ENCODE measurements at regions not wholly inside any gene's neighbourhood (a gene's known extent, or its start where the extent isn't known, plus 50 kb on each side); places are given as distances from the start of the nearest gene placed in this dataset.

DNA sequence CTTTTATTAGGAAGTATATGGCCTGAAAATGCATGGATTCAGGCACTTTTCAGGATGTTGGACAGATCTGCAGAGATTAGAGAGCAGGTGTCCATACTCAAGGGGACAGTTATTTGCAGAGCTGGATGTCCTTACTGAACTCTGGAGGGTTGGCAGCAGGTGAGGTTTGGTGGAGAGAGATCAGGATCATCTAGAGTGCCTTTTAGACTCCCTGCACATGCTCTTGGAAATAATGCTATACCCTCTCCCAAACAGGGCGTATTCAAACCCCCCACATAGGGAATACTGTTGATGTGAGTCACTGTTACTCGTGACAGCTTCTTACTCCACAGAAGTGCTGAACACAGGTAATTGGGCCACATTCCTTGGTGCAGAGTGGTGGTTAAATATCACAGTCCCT is 725.7 kb upstream of the SGCG start:
- DNase-seq = no peak

- DNase-seq = no peak
Measured at GRCh38 chr13:22461854-22462490, 718.8 kb upstream of the SGCG start.

DNA sequence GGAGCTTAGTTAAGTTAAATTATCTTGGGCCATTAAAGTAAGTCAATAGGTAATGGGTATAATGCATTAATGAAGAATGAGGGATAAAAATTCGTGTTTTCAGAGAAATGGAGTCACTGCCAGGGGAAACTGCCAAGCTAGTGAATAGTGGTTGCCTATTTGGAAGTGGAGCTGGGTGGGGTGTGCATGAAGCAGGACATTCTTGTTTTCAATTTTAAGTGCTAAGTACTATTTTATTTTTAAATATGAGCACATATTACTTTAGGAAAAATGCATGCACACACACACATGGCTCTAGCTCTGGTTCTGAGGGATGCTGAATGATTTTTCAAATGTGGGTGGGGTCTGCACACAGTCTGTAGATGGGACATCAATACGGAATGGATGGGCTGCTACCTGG is 717.7 kb upstream of the SGCG start:
- no peak for DNase-seq

DNA sequence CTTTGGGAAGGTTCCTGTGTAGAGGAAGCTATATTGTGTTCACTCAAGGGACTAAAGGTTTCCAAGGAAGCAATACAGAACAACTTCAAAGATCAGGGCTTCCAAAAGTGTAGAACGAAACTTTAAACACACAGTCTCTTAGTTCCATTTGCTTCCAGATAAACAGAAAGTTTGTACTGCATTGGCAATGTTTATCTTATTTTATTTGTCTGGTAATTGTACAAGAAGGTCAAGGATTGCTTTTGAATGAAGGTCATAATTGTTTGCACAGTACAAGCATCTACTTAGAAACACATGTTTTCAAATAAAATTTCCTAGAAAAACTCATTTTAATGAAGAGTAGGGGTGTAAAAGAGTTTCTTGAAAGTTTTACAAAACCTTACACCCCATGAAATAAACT is 712.7 kb upstream of the SGCG start:
- no peak for DNase-seq

DNA sequence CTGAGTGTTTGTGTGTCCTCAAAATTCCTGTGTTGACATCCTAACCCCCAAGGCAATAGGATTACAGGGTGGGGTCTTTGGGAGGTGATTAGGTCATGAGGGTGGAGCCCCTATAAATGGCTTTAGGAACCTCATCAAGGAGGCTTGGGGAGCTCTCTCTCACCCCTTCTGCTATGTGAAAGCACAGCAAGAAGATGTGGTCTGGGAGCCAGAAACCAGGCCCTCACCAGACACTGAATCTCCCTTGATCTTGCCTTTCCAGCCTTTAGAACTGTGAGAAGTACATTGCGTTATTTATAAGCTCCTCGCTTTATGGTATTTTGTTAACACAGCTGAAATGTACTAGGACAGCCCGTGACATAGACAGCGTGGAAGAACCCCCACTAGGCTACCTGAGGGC is 712.0 kb upstream of the SGCG start:
- DNase-seq = no peak

DNA sequence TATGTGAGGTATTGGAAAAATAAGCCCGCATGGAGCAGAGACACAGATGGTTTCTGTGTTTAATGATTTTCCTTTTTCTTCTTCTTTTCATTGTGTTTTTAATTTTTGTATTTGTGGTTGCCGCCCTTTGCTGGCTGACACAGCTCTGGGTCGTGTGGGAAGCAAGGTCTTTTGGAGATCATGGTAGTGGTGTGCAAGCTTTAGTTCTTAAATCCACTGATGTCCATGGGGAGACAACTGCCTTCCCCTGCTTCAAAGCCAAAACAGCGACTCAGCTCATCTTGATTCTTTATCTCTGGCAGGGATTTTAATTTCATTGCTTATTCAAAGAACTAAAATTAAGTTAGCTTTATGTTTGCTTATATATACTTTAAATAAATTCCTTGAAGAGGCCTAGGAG is 711.3 kb upstream of the SGCG start:
- DNase-seq = no peak

DNA sequence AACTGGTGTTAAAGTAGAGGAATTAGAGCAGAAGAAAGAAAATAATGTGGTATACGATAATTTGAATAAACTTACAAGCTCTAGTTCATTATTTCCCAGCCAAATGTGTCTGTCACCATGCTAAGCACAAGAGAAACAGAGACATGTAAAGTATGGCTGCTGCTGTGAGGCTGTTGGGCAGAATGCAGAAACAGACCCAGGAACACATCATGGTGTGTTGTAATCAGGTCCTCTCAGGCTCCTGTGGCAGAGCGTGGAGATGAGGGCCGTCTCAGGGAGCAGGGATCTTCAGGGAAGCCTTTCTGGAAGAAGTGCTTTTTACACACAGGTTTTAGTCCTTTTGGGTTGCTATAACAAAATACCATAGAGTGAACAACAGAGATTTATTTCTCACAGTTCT is 710.7 kb upstream of the SGCG start:
- DNase-seq = no peak

DNA sequence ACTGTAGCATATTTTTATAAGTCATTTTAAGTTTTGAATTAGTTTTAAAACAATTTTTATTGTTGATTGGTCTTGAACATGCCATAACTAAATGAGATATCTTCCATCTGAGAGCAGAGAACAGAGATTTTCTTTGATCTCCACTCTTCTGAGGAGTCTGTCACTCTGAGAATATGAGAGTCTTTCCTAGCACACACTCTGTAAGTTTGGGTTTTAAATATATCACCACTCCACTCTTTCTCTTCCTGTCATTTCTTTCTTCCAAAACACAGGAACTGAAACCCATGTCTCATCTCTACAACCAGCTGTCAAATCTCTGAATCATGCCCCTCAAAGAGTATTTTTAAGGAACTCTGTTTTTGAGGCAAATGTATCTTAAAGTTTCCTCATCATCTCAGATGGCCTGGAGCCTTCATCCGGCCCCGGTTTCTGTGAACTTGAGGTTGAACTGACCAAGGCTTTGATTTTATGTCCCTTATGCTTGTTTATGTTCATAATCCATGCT is 698.2 kb upstream of the SGCG start:
- DNase-seq = no peak

- no peak for DNase-seq
Measured at GRCh38 chr13:22483276-22483675, 697.5 kb upstream of the SGCG start.

GRCh38 chr13:22486490-22486889 is 694.3 kb upstream of the SGCG start:
- DNase-seq = no peak

- DNase-seq = no peak
Measured at GRCh38 chr13:22487932-22488331, 692.8 kb upstream of the SGCG start.

DNA sequence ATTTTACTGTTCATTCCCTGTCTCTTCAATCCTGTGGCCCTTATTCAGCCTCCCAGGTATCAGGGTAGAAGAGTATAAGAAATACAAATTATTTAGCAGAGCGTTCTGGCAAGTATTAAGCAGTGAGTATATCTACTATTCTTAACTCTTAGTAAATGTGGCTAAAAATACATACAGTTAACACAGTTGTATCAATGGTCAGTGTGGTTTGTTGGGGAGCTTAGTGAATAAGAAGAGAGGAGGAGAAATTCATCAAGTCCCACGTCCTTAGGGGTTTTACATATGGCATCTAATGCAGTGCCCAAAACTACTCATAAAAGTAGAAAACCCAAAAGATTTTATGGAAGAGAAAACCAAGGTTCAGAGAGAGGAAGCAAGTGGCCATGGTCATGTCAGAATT is 691.0 kb upstream of the SGCG start:
- DNase-seq = no peak

DNA sequence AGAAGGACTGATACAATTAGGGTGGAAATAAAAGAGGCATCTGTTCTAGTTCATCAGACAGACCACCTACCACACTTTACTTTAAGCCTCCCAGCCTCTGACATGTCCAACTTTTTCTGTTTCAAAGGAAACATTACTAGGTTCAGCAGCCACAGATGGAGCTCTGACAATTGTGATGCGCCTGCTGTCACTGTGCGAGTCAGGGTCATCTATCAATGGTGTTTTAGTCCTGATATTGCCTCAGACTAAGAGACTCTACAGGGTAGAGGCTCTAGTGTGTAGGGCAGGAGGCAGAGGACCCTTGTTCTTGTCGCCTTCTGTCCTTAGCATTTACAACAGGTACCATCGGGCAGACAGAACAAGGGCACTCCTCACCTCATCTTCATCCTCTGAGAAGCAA is 685.0 kb upstream of the SGCG start:
- DNase-seq = no peak

- no peak for DNase-seq
Measured at GRCh38 chr13:22496803-22497508, 683.8 kb upstream of the SGCG start.

DNA sequence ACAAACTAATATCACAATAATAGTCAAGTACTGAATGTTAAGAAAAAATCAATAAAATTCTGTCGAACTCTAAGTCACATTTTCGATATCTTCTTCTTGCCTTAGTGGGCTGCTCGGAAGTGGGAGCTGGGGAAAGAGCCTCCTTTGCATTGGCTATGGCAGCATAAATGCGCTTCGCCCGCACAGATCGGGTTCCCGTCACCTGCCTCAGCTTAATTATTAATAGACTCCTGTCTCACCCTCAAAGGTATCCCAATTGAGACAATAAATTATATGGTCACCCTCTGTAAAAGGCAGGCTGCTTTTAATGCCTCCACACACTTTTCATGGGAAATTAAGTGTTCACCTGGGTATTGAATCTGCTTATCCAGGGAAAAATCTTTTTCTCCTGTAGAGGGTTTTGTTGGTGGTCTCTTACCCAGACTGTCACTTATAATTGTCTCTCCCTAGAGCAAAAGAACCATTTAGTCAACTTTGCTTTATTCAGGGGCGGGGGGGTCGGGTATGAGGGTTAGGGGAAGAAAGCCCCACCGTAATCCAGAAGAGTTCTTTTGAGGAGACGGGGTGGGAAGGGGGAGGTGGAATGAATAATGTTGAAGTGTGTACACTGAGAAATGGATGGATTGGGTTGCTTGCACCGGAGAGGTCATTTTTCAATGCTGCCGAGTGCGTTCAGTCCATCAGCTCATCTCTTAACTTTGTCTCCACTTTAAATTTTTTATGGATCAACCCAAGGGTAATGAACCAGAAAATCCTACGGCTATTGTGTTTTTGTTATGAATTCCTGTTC is 682.6 kb upstream of the SGCG start:
- no peak for DNase-seq

- no peak for DNase-seq
Measured at GRCh38 chr13:22499919-22500318, 680.9 kb upstream of the SGCG start.

DNA sequence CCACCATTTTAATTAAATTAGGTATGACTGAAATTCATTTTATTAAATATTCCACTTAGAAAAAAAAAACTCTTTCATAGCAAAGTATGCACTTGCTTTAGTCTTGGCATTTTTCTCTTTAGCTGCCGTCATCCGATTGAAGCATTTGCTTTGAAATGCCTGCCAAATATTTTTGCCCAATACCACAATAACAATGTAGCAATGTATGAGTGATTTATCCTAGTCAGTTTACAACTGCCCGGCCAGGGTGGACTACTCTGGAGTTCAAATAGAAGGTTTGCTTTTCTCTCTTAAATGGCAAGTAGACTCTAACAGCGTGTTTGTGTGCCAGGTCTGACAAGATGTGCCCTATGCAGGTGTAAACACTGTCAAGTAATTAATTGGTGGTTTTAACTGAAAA is 675.3 kb upstream of the SGCG start:
- no peak for DNase-seq

GRCh38 chr13:22506096-22506691 is 674.6 kb upstream of the SGCG start:
- DNase-seq = no peak

GRCh38 chr13:22517544-22517943 is 663.2 kb upstream of the SGCG start:
- DNase-seq = no peak

GRCh38 chr13:22536851-22537250 is 643.9 kb upstream of the SGCG start:
- no peak for DNase-seq

DNA sequence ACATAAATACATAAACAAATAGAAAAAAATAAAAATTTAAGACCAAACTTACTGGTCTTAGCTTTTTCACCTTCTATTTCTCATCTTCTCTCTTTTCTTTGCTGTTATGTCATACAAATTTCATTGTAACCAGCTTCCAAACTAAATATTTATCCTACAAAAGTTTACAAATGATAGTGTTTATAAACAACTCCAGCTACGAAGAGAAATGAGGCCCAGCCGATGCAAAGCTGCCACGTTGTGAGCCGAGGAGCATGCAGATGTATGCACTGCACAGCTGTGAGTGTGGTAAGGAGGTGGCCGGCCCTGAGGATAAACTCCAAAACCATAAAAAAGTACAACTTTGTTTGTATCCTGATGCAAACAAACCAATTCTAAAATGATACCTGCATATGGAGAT is 642.4 kb upstream of the SGCG start:
- DNase-seq = no peak

DNA sequence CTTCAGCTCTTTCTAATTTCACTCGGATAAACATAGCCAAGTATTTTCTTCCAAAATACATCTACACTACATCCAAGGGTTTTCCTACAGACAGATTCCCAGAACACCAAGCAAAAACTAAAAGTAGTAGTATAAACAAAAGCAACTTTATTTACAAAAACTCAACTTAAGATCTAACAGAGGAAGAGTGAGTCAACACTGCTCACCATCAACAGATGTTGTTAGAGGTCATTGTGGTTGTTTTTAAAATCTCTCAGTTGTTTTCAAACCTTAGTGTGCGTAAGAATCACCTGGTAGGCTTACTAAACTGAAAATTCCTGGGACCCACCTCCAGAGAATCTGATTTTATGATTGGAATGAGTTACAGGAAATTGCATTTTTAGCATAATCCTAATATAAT is 631.7 kb upstream of the SGCG start:
- DNase-seq = no peak

GRCh38 chr13:22561581-22561980 is 619.2 kb upstream of the SGCG start:
- no peak for DNase-seq

- no peak for DNase-seq
Measured at GRCh38 chr13:22562116-22562515, 618.7 kb upstream of the SGCG start.

Measured in CD4-positive, alpha-beta T cell treated with Interleukin-1 beta for 1 hour (primary cell).